Prostate gland (tissue), 2 donors: ENCODE measurements at regions not wholly inside any gene's neighbourhood (a gene's known extent, or its start where the extent isn't known, plus 50 kb on each side); places are given as distances from the start of the nearest gene placed in this dataset.

Source experiments
- DNase-seq: peaks from one replicate; pipeline ENCODE4 v3.0.0-alpha.2; 2019; ENCODE audit warnings: low spot score
- H3K27ac ChIP-seq, 2 donors: fragments of 200-600 bp; sonication (generic); 2 replicates each; pipeline ENCODE4 v1.5.1; 2017 to 2019
- H3K27me3 ChIP-seq: fragments of 200-600 bp; sonication (generic); replicated peaks from 2 replicates; pipeline ENCODE4 v1.5.1; 2019; ENCODE audit not compliant: insufficient read depth
- H3K36me3 ChIP-seq, 2 donors: fragments of 200-600 bp; sonication (generic); 1 replicate in 1 of 2; 2 replicates in 1 of 2; pipeline versions ENCODE4 v1.5.1 to v1.8.1; 2017 to 2019
- H3K4me1 ChIP-seq: fragments of 200-600 bp; sonication (generic); replicated peaks from 2 replicates; pipeline ENCODE4 v1.5.1; 2019
- H3K4me3 ChIP-seq, 2 donors: fragments of 200-600 bp; sonication (generic); 2 replicates each; pipeline ENCODE4 v1.5.1; 2017 to 2019
- H3K9me3 ChIP-seq: fragments of 200-600 bp; sonication (generic); 2 replicates; pipeline ENCODE4 v1.5.1; 2017
- CTCF ChIP-seq, 4 experiments: fragments of 200-600 bp in 2 of 4; fragments of 450-650 bp in 2 of 4; sonication (generic) in 2 of 4; IDR thresholded peaks; 1 replicate in 3 of 4; 2 replicates in 1 of 4; pipeline ENCODE4 v1.5.1; 2016 to 2019; ENCODE audit warnings: antibody characterized with exemption in 4 of 4, mild to moderate bottlenecking in 2 of 4, moderate library complexity in 2 of 4
- POLR2A ChIP-seq: fragments of 450-650 bp; IDR thresholded peaks from one replicate; pipeline ENCODE4 v1.6.1; 2016; ENCODE audit warnings: antibody characterized with exemption, mild to moderate bottlenecking
- POLR2AphosphoS5 ChIP-seq: sonication (generic); formaldehyde crosslinking; IDR thresholded peaks from one replicate; pipeline ENCODE4 v1.6.1; 2017; ENCODE audit warnings: antibody characterized with exemption
- WGBS: methylation state at CpG from one replicate; pipeline ENCODE4 v1.1.5; 2018; 5-methylcytosine and 5-hydroxymethylcytosine counted together
- intact Hi-C: fragments of 100-400 bp; cut with DNase I; formaldehyde crosslinking; loops from one replicate; pipeline ENCODE4 v1.14.2; 2022

GRCh38 chr7:81574723-81575326 is 195.0 kb downstream of the HGF start:
- H3K9me3 ChIP-seq, result no peaks in the 10 kb centered on the region
- DNase-seq, result no peak
- H3K4me1 ChIP-seq, result no peaks in the 10 kb centered on the region
- no peak overlapping the region for H3K4me3 ChIP-seq
- TF ChIP-seq POLR2AphosphoS5 (no peak), POLR2A (no peak), CTCF (IDR thresholded peaks at IDR 0.05) (no peak)
- no peak overlapping the region for H3K27ac ChIP-seq
- intact Hi-C loops, result no loop called here
- 86% methylated on average over 6 of the region's 6 CpGs for WGBS
- no peaks in the 10 kb centered on the region for H3K36me3 ChIP-seq
- no peaks in the 10 kb centered on the region for H3K27me3 ChIP-seq

DNA sequence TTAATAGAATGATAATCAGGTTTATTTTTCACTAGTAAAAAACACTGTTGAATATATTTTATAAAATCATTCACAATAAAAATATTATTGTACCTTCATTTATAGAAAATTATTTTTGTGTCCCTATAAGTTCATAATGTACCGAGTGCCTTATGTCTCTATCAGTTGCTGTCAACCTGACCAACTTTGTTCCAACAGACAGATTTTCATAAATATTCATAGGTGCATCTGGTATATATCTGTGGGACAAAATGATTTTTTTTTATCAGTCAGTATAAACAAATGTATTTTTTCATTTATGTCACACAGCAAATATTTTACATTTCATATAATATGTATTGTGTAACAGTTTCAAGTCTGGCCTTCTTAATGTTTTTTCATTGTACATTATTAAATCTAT is 195.9 kb downstream of the HGF start:
- no peak for DNase-seq
- Histone ChIP-seq H3K4me3 (no peak overlapping the region), H3K27me3 (no peaks in the 10 kb centered on the region), H3K36me3 (no peaks in the 10 kb centered on the region), H3K27ac (no peak overlapping the region), H3K4me1 (no peaks in the 10 kb centered on the region), H3K9me3 (no peaks in the 10 kb centered on the region)
- 95% methylated on average over 1 of the region's 1 CpG for WGBS
- TF ChIP-seq CTCF (IDR thresholded peaks at IDR 0.05) (no peak), POLR2AphosphoS5 (no peak), POLR2A (no peak)
- intact Hi-C loops, result no loop called here

DNA sequence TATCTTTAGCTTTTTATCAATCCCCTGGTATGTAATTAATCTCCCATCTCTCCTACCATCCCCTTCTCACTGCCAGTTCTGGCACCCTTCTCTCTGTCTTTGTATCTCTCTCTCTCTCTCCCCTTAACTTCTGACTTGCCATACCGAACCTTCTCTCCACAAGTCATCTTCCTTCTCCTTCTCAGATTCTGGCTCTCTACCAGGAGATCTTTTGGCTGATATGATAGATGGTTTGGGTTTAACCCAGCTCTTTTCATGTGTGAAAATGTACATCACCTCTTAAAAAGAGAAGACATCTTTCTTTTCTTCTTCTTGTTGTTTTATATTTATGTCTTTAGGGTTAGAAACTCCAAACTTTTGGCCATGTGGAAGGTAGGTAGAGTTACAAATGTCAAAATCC is 196.7 kb downstream of the HGF start:
- DNase-seq, result no peak
- H3K27me3 ChIP-seq, result no peaks in the 10 kb centered on the region
- intact Hi-C loops, result no loop called here
- H3K36me3 ChIP-seq, result no peaks in the 10 kb centered on the region
- no peak overlapping the region for H3K27ac ChIP-seq
- WGBS, result 24% methylated on average over 1 of the region's 1 CpG
- TF ChIP-seq POLR2A, result no peak
- no peak for TF ChIP-seq POLR2AphosphoS5
- TF ChIP-seq CTCF (IDR thresholded peaks at IDR 0.05), result no peak
- no peaks in the 10 kb centered on the region for H3K9me3 ChIP-seq
- H3K4me3 ChIP-seq, result no peak overlapping the region
- H3K4me1 ChIP-seq, result no peaks in the 10 kb centered on the region

GRCh38 chr7:81562581-81562980 is 207.3 kb downstream of the HGF start:
- H3K36me3 ChIP-seq, result no peaks in the 10 kb centered on the region
- 56% methylated on average over 5 of the region's 5 CpGs for WGBS
- no peaks in the 10 kb centered on the region for H3K4me1 ChIP-seq
- DNase-seq, result no peak
- TF ChIP-seq CTCF (IDR thresholded peaks at IDR 0.05), result no peak
- no peak for TF ChIP-seq POLR2A
- TF ChIP-seq POLR2AphosphoS5, result no peak
- H3K4me3 ChIP-seq, result no peak overlapping the region
- H3K9me3 ChIP-seq, result no peaks in the 10 kb centered on the region
- H3K27me3 ChIP-seq, result no peaks in the 10 kb centered on the region
- intact Hi-C loops, result no loop called here
- no peak overlapping the region for H3K27ac ChIP-seq

DNA sequence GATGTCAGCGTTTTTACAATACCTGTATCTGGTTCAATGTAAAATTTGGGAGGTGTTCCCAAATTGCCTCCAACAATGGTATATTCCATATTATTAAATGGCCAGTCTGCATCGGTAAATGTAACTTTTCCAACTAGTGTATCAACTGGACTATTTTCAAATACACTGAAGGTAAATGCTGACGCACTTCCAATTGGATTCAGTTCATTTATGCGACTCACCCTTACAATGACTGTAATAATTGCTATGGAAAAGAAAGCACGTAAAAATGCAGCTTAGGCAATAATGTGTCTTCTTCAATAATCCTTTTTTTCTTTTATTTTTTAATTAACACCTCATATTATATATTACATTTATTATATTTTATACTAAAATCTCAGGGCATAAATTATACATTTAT is 209.1 kb downstream of the HGF start:
- 82% methylated on average over 5 of the region's 5 CpGs for WGBS
- no peaks in the 10 kb centered on the region for H3K27me3 ChIP-seq
- H3K27ac ChIP-seq, result no peak overlapping the region
- no peak overlapping the region for H3K4me3 ChIP-seq
- intact Hi-C loops, result no loop called here
- no peaks in the 10 kb centered on the region for H3K36me3 ChIP-seq
- H3K4me1 ChIP-seq, result no peaks in the 10 kb centered on the region
- DNase-seq, result no peak
- no peak for TF ChIP-seq POLR2AphosphoS5
- no peak for TF ChIP-seq CTCF (IDR thresholded peaks at IDR 0.05)
- no peak for TF ChIP-seq POLR2A
- no peaks in the 10 kb centered on the region for H3K9me3 ChIP-seq
